ENCODE measurements at regions not wholly inside any gene's neighbourhood (a gene's known extent, or its start where the extent isn't known, plus 50 kb on each side); places are given as distances from the start of the nearest gene placed in this dataset.

- TF ChIP-seq CTCF (IDR thresholded peaks at IDR 0.05; ENCODE audit: insufficient read depth, low read length) (no peak), SPI1 (IDR thresholded peaks at IDR 0.05; ENCODE audit: borderline replicate concordance, low read depth) (no peak), POLR2AphosphoS5 (IDR thresholded peaks at IDR 0.05; ENCODE audit: low read depth) (no peak), GABPA (IDR thresholded peaks at IDR 0.05; ENCODE audit: low read depth) (no peak)
- TF ChIP-seq, protein P1, sequence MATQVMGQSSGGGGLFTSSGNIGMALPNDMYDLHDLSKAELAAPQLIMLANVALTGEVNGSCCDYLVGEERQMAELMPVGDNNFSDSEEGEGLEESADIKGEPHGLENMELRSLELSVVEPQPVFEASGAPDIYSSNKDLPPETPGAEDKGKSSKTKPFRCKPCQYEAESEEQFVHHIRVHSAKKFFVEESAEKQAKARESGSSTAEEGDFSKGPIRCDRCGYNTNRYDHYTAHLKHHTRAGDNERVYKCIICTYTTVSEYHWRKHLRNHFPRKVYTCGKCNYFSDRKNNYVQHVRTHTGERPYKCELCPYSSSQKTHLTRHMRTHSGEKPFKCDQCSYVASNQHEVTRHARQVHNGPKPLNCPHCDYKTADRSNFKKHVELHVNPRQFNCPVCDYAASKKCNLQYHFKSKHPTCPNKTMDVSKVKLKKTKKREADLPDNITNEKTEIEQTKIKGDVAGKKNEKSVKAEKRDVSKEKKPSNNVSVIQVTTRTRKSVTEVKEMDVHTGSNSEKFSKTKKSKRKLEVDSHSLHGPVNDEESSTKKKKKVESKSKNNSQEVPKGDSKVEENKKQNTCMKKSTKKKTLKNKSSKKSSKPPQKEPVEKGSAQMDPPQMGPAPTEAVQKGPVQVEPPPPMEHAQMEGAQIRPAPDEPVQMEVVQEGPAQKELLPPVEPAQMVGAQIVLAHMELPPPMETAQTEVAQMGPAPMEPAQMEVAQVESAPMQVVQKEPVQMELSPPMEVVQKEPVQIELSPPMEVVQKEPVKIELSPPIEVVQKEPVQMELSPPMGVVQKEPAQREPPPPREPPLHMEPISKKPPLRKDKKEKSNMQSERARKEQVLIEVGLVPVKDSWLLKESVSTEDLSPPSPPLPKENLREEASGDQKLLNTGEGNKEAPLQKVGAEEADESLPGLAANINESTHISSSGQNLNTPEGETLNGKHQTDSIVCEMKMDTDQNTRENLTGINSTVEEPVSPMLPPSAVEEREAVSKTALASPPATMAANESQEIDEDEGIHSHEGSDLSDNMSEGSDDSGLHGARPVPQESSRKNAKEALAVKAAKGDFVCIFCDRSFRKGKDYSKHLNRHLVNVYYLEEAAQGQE (IDR thresholded peaks at IDR 0.05; ENCODE audit: insufficient replicate concordance, low read depth), result no peak
Measured at GRCh38 chr22:47568700-47569099, 806.2 kb downstream of the TBC1D22A start.

Measured in HL-60 (cell line).